HPDE6-E6E7 (cell line): ENCODE measurements at regions not wholly inside any gene's neighbourhood (a gene's known extent, or its start where the extent isn't known, plus 50 kb on each side); places are given as distances from the start of the nearest gene placed in this dataset.
"Not testable (repeated sequence)": the region's sequence is repeated elsewhere in the genome, so short reads cannot be mapped to it uniquely, and the experiment has no call there.

Experiments used
- DNase-seq: peaks from one replicate; pipeline ENCODE4 v3.0.0; 2011; ENCODE audit warnings: missing footprints; ENCODE audit errors: extremely low spot score

DNA sequence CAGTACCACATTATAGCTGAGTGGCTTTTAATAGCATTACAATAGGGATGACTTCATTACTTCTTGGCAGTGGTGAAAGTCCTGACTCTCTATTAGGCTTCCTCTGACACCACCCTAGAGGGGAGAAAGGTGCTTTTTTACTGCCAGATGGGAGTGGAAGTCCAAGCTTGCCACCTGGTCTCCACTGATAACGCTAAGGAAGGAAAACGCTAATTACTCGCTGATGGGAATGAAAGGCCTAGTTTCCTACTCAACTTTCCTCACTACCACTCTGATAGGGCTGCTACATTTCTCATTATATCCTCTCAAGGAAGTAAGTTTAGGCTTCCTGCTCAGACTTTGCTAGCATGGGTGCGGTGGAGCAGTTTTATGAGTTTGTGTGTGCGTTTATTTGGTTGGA lies 62.3 kb upstream of the PAGE3 start:
- no peak for DNase-seq

DNA sequence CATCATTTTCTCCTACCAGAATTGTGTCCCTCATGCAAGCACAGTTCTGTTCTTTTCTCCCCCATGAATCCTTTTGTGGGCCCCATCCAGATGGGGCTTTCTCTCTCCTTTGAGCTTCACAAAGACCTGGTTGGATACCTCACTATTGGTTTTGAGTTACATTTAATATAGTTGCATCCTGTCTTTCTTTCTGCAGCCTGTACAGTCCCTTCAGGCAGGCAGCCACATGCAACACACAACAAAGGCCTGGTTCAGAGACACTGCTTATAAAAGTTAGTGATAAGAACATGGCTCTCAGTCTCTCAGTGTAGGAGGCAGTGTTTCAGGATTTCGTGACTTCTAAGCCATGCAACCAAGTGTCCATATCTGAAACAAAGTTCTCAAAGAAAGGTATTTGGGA lies 70.6 kb upstream of the PAGE3 start:
- DNase-seq = no peak

GRCh38 chrX:55336176-55336575 lies 71.5 kb upstream of the PAGE3 start:
- no peak for DNase-seq

DNA sequence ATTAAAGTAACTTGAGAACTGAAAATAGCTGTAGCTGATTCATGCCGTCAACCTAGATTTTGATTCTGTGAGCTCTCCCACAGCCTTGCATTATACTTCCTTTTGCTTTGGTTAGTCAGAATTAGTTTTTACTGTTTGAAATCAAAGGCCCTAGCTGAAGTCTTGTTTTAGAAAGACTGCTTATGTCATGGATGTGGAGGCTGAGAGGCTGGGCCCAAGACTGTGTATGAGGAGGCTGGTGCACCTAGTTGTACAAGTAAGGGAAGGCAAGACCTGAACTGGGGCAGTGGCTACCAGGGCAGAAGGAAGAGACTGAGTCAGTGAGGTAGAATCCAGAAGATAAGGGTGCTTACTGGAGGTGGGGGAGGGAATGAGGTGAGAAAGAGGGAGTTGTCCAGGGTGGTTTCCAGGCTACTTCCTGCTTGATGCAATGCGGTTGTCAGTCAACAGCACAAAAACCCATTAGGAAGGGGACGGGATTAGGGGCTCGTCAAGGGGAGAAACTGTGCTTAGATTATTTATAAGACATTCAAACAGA lies 76.2 kb upstream of the PAGE3 start:
- peak; percentile 13 for DNase-seq

- DNase-seq = peak; percentile 25
These were observed 78.1 kb upstream of the PAGE3 start for GRCh38 chrX:55342533-55343501.

DNA sequence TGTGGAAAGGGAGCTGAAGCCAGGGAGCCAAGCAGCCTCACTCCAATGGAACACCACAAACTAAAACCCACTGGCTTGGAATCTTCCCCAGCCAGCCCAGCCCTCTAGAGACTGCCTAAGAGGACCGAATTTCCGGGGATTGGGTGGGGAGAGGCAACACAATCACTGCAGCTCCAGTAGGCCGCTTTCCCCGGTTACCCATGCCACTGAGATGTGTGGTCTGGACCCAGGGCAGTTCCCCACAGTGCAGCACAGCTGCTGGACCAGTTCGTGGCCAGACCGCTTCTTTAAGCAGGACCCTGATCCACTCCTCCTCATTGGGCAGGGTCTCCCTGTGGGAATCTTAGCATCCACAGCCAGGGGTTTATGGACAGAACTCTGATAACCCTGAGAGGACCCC lies 91.9 kb upstream of the PAGE3 start:
- DNase-seq = no peak

DNA sequence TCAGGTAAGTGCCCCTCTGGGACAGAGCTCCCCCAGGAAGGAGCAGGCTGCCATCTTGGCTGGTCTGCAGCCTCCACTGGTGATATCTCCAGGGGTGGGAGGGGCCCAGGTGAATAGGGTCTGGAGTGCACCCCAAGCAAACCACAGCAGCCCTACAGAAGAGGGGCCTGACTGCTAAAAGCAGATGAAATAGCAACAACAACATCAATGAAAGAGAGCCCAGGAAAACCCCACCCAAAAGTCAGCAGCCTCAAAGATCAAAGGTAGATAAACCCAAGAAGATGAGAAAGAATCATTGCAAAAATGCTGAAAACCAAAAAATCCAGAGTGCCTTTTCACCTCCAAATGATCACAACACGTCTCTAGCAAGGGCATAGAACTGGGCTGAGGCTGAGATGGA lies 92.5 kb upstream of the PAGE3 start:
- no peak for DNase-seq

DNA sequence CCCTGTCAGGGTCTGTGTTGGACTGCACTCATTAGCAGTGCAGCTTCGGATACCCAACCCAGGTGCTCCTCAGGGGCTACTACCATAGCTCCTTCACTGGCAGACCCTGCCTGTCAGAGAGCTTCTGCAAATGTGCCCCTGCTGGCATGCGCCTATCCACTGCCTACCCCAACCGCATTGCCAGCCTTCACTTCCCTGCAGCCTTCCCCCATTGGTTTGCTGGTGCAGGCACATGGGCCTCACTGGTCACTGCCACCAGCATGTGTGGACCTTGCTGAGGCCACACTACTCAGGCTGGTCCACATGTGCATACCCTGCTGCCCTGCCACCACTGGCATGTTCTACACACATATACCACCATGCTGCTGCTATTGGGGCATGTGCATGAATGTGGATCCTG lies 72.5 kb upstream of the MAGEH1 start:
- no peak for DNase-seq

- no peak for DNase-seq
These were observed 62.6 kb upstream of the MAGEH1 start for GRCh38 chrX:55389376-55389775.

DNA sequence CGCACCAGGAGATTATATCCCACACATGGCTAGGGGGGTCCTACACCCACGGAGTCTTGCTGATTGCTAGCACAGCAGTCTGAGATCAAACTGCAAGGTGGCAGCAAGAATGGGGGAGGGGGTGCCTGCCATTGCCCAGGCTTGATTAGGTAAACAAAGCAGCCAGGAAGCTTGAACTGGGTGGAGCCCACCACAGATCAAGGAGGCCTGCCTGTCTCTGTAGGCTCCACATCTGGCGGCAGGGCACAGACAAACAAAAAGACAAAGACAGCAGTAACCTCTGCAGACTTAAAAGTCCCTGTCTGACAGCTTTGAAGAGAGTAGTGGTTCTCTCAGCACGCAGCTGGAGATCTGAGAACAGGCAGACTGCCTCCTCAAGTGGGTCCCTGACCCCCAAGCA lies 55.1 kb upstream of the MAGEH1 start:
- not testable (repeated sequence) for DNase-seq
